WI38 (cell line): ENCODE measurements at regions not wholly inside any gene's neighbourhood (a gene's known extent, or its start where the extent isn't known, plus 50 kb on each side); places are given as distances from the start of the nearest gene placed in this dataset.

Source experiments
- H3K4me3 ChIP-seq: 2 replicates; pipeline ENCODE4 v1.5.1; 2011; ENCODE audit warnings: low read depth, mild to moderate bottlenecking, control low read depth, low read length
- CTCF ChIP-seq: IDR thresholded peaks from 2 replicates; pipeline ENCODE4 v1.5.1; 2012; ENCODE audit warnings: low read depth, mild to moderate bottlenecking, control low read depth, low read length

- TF ChIP-seq CTCF: no peak
- H3K4me3 ChIP-seq: no peak overlapping the region
Observed at GRCh38 chr12:93968536-93969285, 179.7 kb upstream of the PLXNC1 start.

GRCh38 chr12:93970900-93971688 is 177.3 kb upstream of the PLXNC1 start:
- H3K4me3 ChIP-seq: no peak overlapping the region
- TF ChIP-seq CTCF: no peak

GRCh38 chr12:93972411-93973208 is 175.8 kb upstream of the PLXNC1 start:
- no peak for TF ChIP-seq CTCF
- no peak overlapping the region for H3K4me3 ChIP-seq

- H3K4me3 ChIP-seq: no peak overlapping the region
- TF ChIP-seq CTCF: no peak
Observed at GRCh38 chr12:93974252-93974651, 174.1 kb upstream of the PLXNC1 start.

GRCh38 chr12:93976024-93976423 is 172.4 kb upstream of the PLXNC1 start:
- no peak for TF ChIP-seq CTCF
- H3K4me3 ChIP-seq: no peak overlapping the region

GRCh38 chr12:93977081-93977480 is 171.3 kb upstream of the PLXNC1 start:
- no peak overlapping the region for H3K4me3 ChIP-seq
- TF ChIP-seq CTCF: no peak
